H9 (cell line): ENCODE measurements at regions not wholly inside any gene's neighbourhood (a gene's known extent, or its start where the extent isn't known, plus 50 kb on each side); places are given as distances from the start of the nearest gene placed in this dataset.

Source experiments
- DNase-seq: peaks from one replicate; pipeline ENCODE4 v3.0.0-alpha.2; 2017
- H2AFZ ChIP-seq: one replicate; pipeline ENCODE4 v1.6.1; 2013; ENCODE audit warnings: mild to moderate bottlenecking, low read length, control low read depth, moderate library complexity
- H2AK5ac ChIP-seq: 2 replicates; pipeline ENCODE4 v1.6.1; 2013; ENCODE audit warnings: low read length, control low read depth, mixed read lengths; ENCODE audit not compliant: insufficient read length
- H2BK120ac ChIP-seq: one replicate; pipeline ENCODE4 v1.6.1; 2013; ENCODE audit warnings: low read depth, mild to moderate bottlenecking, low read length, control low read depth, inconsistent platforms; ENCODE audit not compliant: poor library complexity, severe bottlenecking
- H2BK12ac ChIP-seq: 2 replicates; pipeline ENCODE4 v1.6.1; 2013; ENCODE audit warnings: low read length, control low read depth, mixed read lengths, low read depth; ENCODE audit not compliant: insufficient read length
- H2BK15ac ChIP-seq: 2 replicates; pipeline ENCODE4 v1.6.1; 2013; ENCODE audit warnings: low read depth, low read length, control low read depth
- H2BK20ac ChIP-seq: one replicate; pipeline ENCODE4 v1.6.1; 2013; ENCODE audit warnings: low read depth, mild to moderate bottlenecking, low read length, control low read depth, inconsistent platforms; ENCODE audit not compliant: poor library complexity, severe bottlenecking
- H2BK5ac ChIP-seq: 2 replicates; pipeline ENCODE4 v1.6.1; 2013; ENCODE audit warnings: low read length, control low read depth, mixed read lengths; ENCODE audit not compliant: insufficient read length
- H3K14ac ChIP-seq: 2 replicates; pipeline ENCODE4 v1.6.1; 2013; ENCODE audit warnings: low read length, control low read depth; ENCODE audit not compliant: insufficient read depth
- H3K18ac ChIP-seq: 2 replicates; pipeline ENCODE4 v1.6.1; 2013; ENCODE audit warnings: low read depth, mild to moderate bottlenecking, mixed read lengths, low read length, control low read depth; ENCODE audit not compliant: insufficient read length
- H3K23ac ChIP-seq: 2 replicates; pipeline ENCODE4 v1.6.1; 2013; ENCODE audit warnings: low read length, control low read depth, mixed read lengths, low read depth; ENCODE audit not compliant: insufficient read length
- H3K23me2 ChIP-seq: 2 replicates; pipeline ENCODE4 v1.6.1; 2013; ENCODE audit warnings: low read depth, mild to moderate bottlenecking, mixed read lengths, low read length, control low read depth; ENCODE audit not compliant: insufficient read length, poor library complexity, severe bottlenecking
- H3K27ac ChIP-seq: 2 replicates; pipeline ENCODE4 v1.5.1; 2013; ENCODE audit warnings: low read length, control low read depth, mixed read lengths, low read depth; ENCODE audit not compliant: insufficient read length
- H3K27me3 ChIP-seq: 2 replicates; pipeline ENCODE4 v1.6.1; 2013; ENCODE audit warnings: low read length, control low read depth, inconsistent platforms; ENCODE audit not compliant: insufficient read depth
- H3K4ac ChIP-seq: 2 replicates; pipeline ENCODE4 v1.6.1; 2013; ENCODE audit warnings: low read depth, mild to moderate bottlenecking, control low read depth, inconsistent platforms, low read length, moderate library complexity
- H3K4me1 ChIP-seq: 2 replicates; pipeline ENCODE4 v1.6.1; 2013; ENCODE audit warnings: low read length, control low read depth, inconsistent platforms; ENCODE audit not compliant: insufficient read depth
- H3K4me2 ChIP-seq: 2 replicates; pipeline ENCODE4 v1.6.1; 2013; ENCODE audit warnings: low read length, control low read depth, mixed read lengths; ENCODE audit not compliant: insufficient read length, insufficient read depth
- H3K56ac ChIP-seq: 2 replicates; pipeline ENCODE4 v1.6.1; 2013; ENCODE audit warnings: low read depth, mild to moderate bottlenecking, mixed read lengths, low read length, control low read depth; ENCODE audit not compliant: insufficient read length
- H3K79me1 ChIP-seq: 2 replicates; pipeline ENCODE4 v1.6.1; 2013; ENCODE audit warnings: low read depth, mild to moderate bottlenecking, moderate library complexity, low read length, control low read depth, inconsistent platforms; ENCODE audit not compliant: insufficient read depth, poor library complexity, severe bottlenecking
- H3K79me2 ChIP-seq: 2 replicates; pipeline ENCODE4 v1.6.1; 2013; ENCODE audit warnings: low read length, control low read depth, inconsistent platforms; ENCODE audit not compliant: insufficient read depth
- H3K9ac ChIP-seq: 2 replicates; pipeline ENCODE4 v1.6.1; 2013; ENCODE audit warnings: low read length, control low read depth, mixed read lengths; ENCODE audit not compliant: insufficient read length; ENCODE audit errors: extremely low read depth
- H3K9me3 ChIP-seq: one replicate; pipeline ENCODE4 v1.6.1; 2013; ENCODE audit warnings: low read depth, low read length, inconsistent platforms; ENCODE audit not compliant: control insufficient read depth
- H3T11ph ChIP-seq: one replicate; pipeline ENCODE4 v1.6.1; 2013; ENCODE audit warnings: mild to moderate bottlenecking, low read length, control low read depth, inconsistent platforms
- H4K20me1 ChIP-seq: one replicate; pipeline ENCODE4 v1.6.1; 2013; ENCODE audit not compliant: control insufficient read depth, insufficient read length, insufficient read depth
- H4K5ac ChIP-seq: 2 replicates; pipeline ENCODE4 v1.6.1; 2013; ENCODE audit warnings: low read depth, mild to moderate bottlenecking, mixed read lengths, low read length, control low read depth; ENCODE audit not compliant: insufficient read length
- H4K8ac ChIP-seq: replicated peaks from 2 replicates; pipeline ENCODE4 v1.6.1; 2013; ENCODE audit warnings: low read length, control low read depth, mixed read lengths, low read depth; ENCODE audit not compliant: insufficient read length
- H4K91ac ChIP-seq: 2 replicates; pipeline ENCODE4 v1.6.1; 2013; ENCODE audit warnings: low read depth, mild to moderate bottlenecking, moderate library complexity, mixed read lengths, low read length, control low read depth; ENCODE audit not compliant: insufficient read length
- H3K27ac Mint-ChIP-seq, 3 experiments: 2 replicates in 2 of 3; 3 replicates in 1 of 3; pipeline ENCODE4 v1.8.0; 2020 to 2021; ENCODE audit warnings: mixed read lengths in 3 of 3, mild to moderate bottlenecking in 1 of 3, moderate library complexity in 1 of 3
- H3K27me3 Mint-ChIP-seq: 2 replicates; pipeline ENCODE4 v1.8.0; 2021; ENCODE audit warnings: low read depth, mild to moderate bottlenecking, moderate library complexity, mixed read lengths
- H3K36me3 Mint-ChIP-seq, 3 experiments: 2 replicates in 2 of 3; 3 replicates in 1 of 3; pipeline ENCODE4 v1.8.0; 2020 to 2021; ENCODE audit warnings: low read depth in 3 of 3, mixed read lengths in 3 of 3; ENCODE audit not compliant: insufficient read depth in 1 of 3
- H3K4me1 Mint-ChIP-seq, 2 experiments: 2 replicates each; pipeline ENCODE4 v1.8.0; 2020; ENCODE audit warnings: mixed read lengths in 2 of 2
- H3K4me3 Mint-ChIP-seq, 2 experiments: 2 replicates in 1 of 2; 3 replicates in 1 of 2; pipeline ENCODE4 v1.8.0; 2020 to 2021; ENCODE audit warnings: mild to moderate bottlenecking in 2 of 2, mixed read lengths in 2 of 2, moderate library complexity in 1 of 2
- H3K9me3 Mint-ChIP-seq, 2 experiments: 2 replicates in 1 of 2; 3 replicates in 1 of 2; pipeline ENCODE4 v1.8.0; 2020; ENCODE audit warnings: mild to moderate bottlenecking in 2 of 2, mixed read lengths in 2 of 2, moderate library complexity in 1 of 2
- WGBS: extraction: QIAGEN DNeasy Blood & Tissue Kit; methylation state at CpG from one replicate; pipeline ENCODE4 v1.1.7; 2013; ENCODE audit warnings: missing lambda C conversion rate, low lambda C conversion rate, mixed read lengths; ENCODE audit not compliant: insufficient read length; ENCODE audit errors: extremely low coverage; 5-methylcytosine and 5-hydroxymethylcytosine counted together
- TF ChIP-seq, protein P1 (sequence below): fragments of 200-600 bp; sonication (generic); conservative IDR thresholded peaks from 3 replicates; pipeline ENCODE4 v1.8.0; 2021; ENCODE audit warnings: antibody characterized with exemption, mild to moderate bottlenecking

GRCh38 chr9:124120272-124120671 is 108.7 kb downstream of the LHX2 start:
- Mint-ChIP-seq H3K27ac (no peak overlapping the region), H3K36me3 (peaks cover 0 to 4% (median 0%) of the 10 kb centered on the region in 3 experiments; a peak in 1 of 7 replicates), H3K4me1 (peaks cover 9 to 12% of the 10 kb centered on the region in 2 experiments), H3K9me3 (peaks cover 9 to 10% of the 10 kb centered on the region in 2 experiments), H3K27me3 (peaks cover 16% of the 10 kb centered on the region), H3K4me3 (no peak overlapping the region)
- H2BK15ac ChIP-seq: no peak overlapping the region
- no peaks in the 10 kb centered on the region for H4K20me1 ChIP-seq
- no peak overlapping the region for H3K27ac ChIP-seq
- H3K4me2 ChIP-seq: no peak overlapping the region
- no peak overlapping the region for H3T11ph ChIP-seq
- H3K79me1 ChIP-seq: no peaks in the 10 kb centered on the region
- H3K9me3 ChIP-seq: no peaks in the 10 kb centered on the region
- H3K56ac ChIP-seq: no peak overlapping the region
- no peak overlapping the region for H2BK12ac ChIP-seq
- H3K27me3 ChIP-seq: no peaks in the 10 kb centered on the region
- no peak for DNase-seq
- H3K9ac ChIP-seq: no peak overlapping the region
- no peak overlapping the region for H3K18ac ChIP-seq
- no peak overlapping the region for H3K4ac ChIP-seq
- no peak overlapping the region for H2AK5ac ChIP-seq
- TF ChIP-seq, protein P1, sequence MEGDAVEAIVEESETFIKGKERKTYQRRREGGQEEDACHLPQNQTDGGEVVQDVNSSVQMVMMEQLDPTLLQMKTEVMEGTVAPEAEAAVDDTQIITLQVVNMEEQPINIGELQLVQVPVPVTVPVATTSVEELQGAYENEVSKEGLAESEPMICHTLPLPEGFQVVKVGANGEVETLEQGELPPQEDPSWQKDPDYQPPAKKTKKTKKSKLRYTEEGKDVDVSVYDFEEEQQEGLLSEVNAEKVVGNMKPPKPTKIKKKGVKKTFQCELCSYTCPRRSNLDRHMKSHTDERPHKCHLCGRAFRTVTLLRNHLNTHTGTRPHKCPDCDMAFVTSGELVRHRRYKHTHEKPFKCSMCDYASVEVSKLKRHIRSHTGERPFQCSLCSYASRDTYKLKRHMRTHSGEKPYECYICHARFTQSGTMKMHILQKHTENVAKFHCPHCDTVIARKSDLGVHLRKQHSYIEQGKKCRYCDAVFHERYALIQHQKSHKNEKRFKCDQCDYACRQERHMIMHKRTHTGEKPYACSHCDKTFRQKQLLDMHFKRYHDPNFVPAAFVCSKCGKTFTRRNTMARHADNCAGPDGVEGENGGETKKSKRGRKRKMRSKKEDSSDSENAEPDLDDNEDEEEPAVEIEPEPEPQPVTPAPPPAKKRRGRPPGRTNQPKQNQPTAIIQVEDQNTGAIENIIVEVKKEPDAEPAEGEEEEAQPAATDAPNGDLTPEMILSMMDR: no peak
- no peak overlapping the region for H2BK5ac ChIP-seq
- no peaks in the 10 kb centered on the region for H3K4me1 ChIP-seq
- no peak overlapping the region for H4K5ac ChIP-seq
- no peaks in the 10 kb centered on the region for H3K23me2 ChIP-seq
- H3K14ac ChIP-seq: no peak overlapping the region
- no peak overlapping the region for H2BK120ac ChIP-seq
- WGBS: no CpG with 5 or more reads among the region's 3 CpGs
- no peak overlapping the region for H2AFZ ChIP-seq
- H4K91ac ChIP-seq: no peak overlapping the region
- H2BK20ac ChIP-seq: no peak overlapping the region
- H3K79me2 ChIP-seq: no peaks in the 10 kb centered on the region
- no peak overlapping the region for H4K8ac ChIP-seq
- H3K23ac ChIP-seq: no peak overlapping the region
